HepG2 (cell line): ENCODE measurements at regions not wholly inside any gene's neighbourhood (a gene's known extent, or its start where the extent isn't known, plus 50 kb on each side); places are given as distances from the start of the nearest gene placed in this dataset.

Source experiments
- ATAC-seq: fragments of 200-7000 bp; cut with Tn5 transposase; 3 replicates; pipeline ENCODE4 v1.9.1; 2020; ENCODE audit warnings: mild to moderate bottlenecking, moderate library complexity
- BruUV-seq: library from RNA; stranded (reverse); fragments of 400-500 nt; replicated peaks from 2 replicates; lab custom pipeline; 2021; lab: Mats Ljungman, UMichigan
- CTCF ChIA-PET: fragments of 300-600 bp; formaldehyde crosslinking; extraction: SDS; loops from one replicate; lab custom pipeline; 2021; ENCODE audit warnings: low total read pairs, inconsistent platforms, low intra/inter-chr PET ratio; lab: Yijun Ruan, JAX
- POLR2A ChIA-PET: fragments of 350-600 bp; sonication (Branson Sonifier 250); formaldehyde crosslinking; loops from one replicate; lab custom pipeline; 2020; ENCODE audit warnings: antibody characterized with exemption, inconsistent platforms; lab: Yijun Ruan, JAX
- DNase-seq: peaks from one replicate; pipeline ENCODE4 v3.0.0-alpha.2; 2015; ENCODE audit warnings: low spot score
- FAIRE-seq: peaks from 3 replicates; lab custom pipeline; 2011; peaks lifted over from hg19 to GRCh38; lab: Jason Lieb, UNC
- H2AFZ ChIP-seq: one replicate; pipeline ENCODE4 v1.6.1; 2011; ENCODE audit warnings: low read length, inconsistent platforms
- H3K27ac ChIP-seq: fragments of 300-600 bp; 3 replicates; pipeline ENCODE4 v1.8.0; 2011; ENCODE audit warnings: mixed run types, mild to moderate bottlenecking, mixed read lengths, low read length, inconsistent platforms; ENCODE audit not compliant: insufficient read depth; ENCODE audit errors: extremely low read length
- H3K27me3 ChIP-seq, 2 experiments: fragments of 200-600 bp in 1 of 2; 2 replicates in 1 of 2; 3 replicates in 1 of 2; pipeline versions ENCODE4 v1.6.0 to v1.8.0; 2011; ENCODE audit warnings: low read length in 2 of 2, mild to moderate bottlenecking in 2 of 2, moderate library complexity in 2 of 2, inconsistent platforms in 1 of 2; ENCODE audit not compliant: insufficient read depth in 2 of 2, control insufficient read depth in 1 of 2
- H3K36me3 ChIP-seq, 2 experiments: fragments of 200-600 bp in 1 of 2; replicated peaks in 1 of 2; 2 replicates in 1 of 2; 3 replicates in 1 of 2; pipeline versions ENCODE4 v1.5.1 to v1.8.0; 2011; ENCODE audit warnings: low read length in 2 of 2, inconsistent platforms in 1 of 2; ENCODE audit not compliant: insufficient read depth in 2 of 2, control insufficient read depth in 1 of 2
- H3K4me1 ChIP-seq: 2 replicates; pipeline ENCODE4 v1.5.1; 2012; ENCODE audit warnings: low read length, inconsistent platforms; ENCODE audit not compliant: insufficient read depth
- H3K4me2 ChIP-seq: 2 replicates; pipeline ENCODE4 v1.6.0; 2011; ENCODE audit warnings: low read depth, low read length, inconsistent platforms
- H3K4me3 ChIP-seq, 3 experiments: fragments of 200-600 bp in 1 of 3; sonication (generic), shearing (Covaris generic) in 1 of 3; replicated peaks in 1 of 3; 2 replicates each; pipeline ENCODE4 v1.5.1; 2011 to 2016; ENCODE audit warnings: low read length in 3 of 3, inconsistent platforms in 2 of 3, low read depth in 2 of 3, mild to moderate bottlenecking in 2 of 3, control low read depth in 1 of 3, mixed read lengths in 1 of 3; ENCODE audit not compliant: insufficient read depth in 1 of 3
- H3K79me2 ChIP-seq: one replicate; pipeline ENCODE4 v1.6.1; 2011; ENCODE audit warnings: low read length, inconsistent platforms; ENCODE audit not compliant: insufficient read depth
- H3K9ac ChIP-seq: 2 replicates; pipeline ENCODE4 v1.6.0; 2011; ENCODE audit warnings: mild to moderate bottlenecking, low read depth, low read length, inconsistent platforms; ENCODE audit not compliant: insufficient read depth
- H3K9me3 ChIP-seq: 2 replicates; pipeline ENCODE4 v1.5.1; 2012; ENCODE audit warnings: mild to moderate bottlenecking, low read length
- H4K20me1 ChIP-seq: 2 replicates; pipeline ENCODE4 v1.6.0; 2011; ENCODE audit warnings: inconsistent platforms, mild to moderate bottlenecking, low read length, moderate library complexity; ENCODE audit not compliant: insufficient read depth
- FOSL2 ChIP-seq: sonication (generic); formaldehyde crosslinking; IDR thresholded peaks from 2 replicates; pipeline ENCODE4 v1.4.0; 2020; ENCODE audit warnings: missing genetic modification reagents
- GABPA ChIP-seq, 2 experiments: IDR thresholded peaks; 2 replicates each; pipeline ENCODE4 v1.6.1; 2011 to 2016; ENCODE audit warnings: low read depth in 2 of 2, low read length in 1 of 2, missing biosample characterization in 1 of 2, missing genetic modification characterization in 1 of 2
- STAG1 ChIP-seq: sonication (generic); formaldehyde crosslinking; IDR thresholded peaks from 2 replicates; pipeline ENCODE4 v1.4.0; 2020; ENCODE audit warnings: missing genetic modification reagents
- YEATS2 ChIP-seq: sonication (generic); formaldehyde crosslinking; IDR thresholded peaks from 2 replicates; pipeline ENCODE4 v1.4.0; 2020; ENCODE audit warnings: missing genetic modification reagents, borderline replicate concordance
- ZNF3 ChIP-seq: IDR thresholded peaks from 2 replicates; pipeline ENCODE4 v1.7.0; 2017; ENCODE audit warnings: inconsistent platforms
- WGBS: methylation state at CpG from one replicate; pipeline ENCODE4 v1.1.6; 2017; ENCODE audit warnings: low lambda C conversion rate; 5-methylcytosine and 5-hydroxymethylcytosine counted together
- in situ Hi-C: cut with HindIII; loops from 2 replicates; pipeline ENCODE4 v1.10.0; 2017; ENCODE audit warnings: low pct_unique_long_range_greater_than_20kb; ENCODE audit not compliant: extremely low pct_ligation_motif_present
- intact Hi-C: fragments of 100-400 bp; cut with micrococcal nuclease; formaldehyde crosslinking; loops from one replicate; pipeline ENCODE4 v1.10.0; 2022; ENCODE audit not compliant: unreplicated experiment
- TF ChIP-seq, protein P1 (sequence below): sonication (generic); formaldehyde crosslinking; IDR thresholded peaks from 2 replicates; pipeline ENCODE4 v1.4.0; 2020; ENCODE audit warnings: low read depth, missing genetic modification reagents

DNA sequence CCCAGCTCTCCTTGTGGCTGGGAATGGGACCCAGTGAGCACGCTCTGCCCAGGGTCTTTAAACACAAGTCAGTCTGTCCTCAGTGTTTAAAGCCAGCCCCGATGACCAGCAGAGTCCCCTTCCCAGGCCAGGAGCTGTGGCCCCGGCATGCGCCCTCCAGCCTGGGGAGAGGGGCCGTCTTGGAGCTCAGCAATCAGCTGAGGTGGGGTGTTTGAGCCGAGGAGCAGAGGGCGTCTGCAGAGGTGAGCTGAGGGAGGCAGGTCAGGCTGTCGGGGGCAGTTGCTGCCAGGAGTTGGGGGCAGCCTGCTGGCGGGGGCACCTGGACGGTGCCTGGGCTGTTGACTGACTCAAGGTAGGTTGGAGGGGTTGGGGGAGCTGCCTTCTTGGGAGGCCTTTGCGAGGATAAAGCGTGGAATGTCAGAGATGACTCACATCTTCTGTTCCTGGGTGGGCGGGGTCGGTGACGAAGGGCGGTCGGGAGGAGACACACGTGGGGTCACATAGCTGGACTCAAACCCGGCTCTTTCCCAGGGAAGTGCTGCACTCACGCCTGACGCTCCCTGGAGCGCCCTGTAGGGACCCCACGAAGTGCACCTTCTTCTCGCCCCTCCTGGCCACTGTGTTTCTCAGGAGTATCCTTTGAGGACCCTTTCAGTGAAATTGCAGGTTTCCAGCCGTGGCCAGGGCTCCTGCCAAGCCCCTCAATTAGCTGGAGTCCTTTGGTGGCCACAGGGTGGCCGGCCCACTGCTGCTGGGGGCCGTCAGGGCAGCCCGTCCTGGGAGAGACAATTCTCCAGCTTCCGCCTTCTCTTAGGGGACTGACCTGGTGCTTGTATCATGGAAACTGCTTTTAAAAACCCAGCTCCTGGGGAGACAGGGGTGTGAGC, 86.2 kb downstream of the SIK1 start:
- H3K79me2 ChIP-seq, result no peaks in the 10 kb centered on the region
- POLR2A ChIA-PET, result interaction anchor here (0.7 to 1.7 kb wide), 3 partner anchors 29 to 52 kb away, joined by 4 read pairs; no protein-coding TSS in a partner anchor
- no peaks in the 10 kb centered on the region for H4K20me1 ChIP-seq
- H3K9ac ChIP-seq, result no peak overlapping the region
- in situ Hi-C loops (no loop called here), intact Hi-C loops (loop anchor here (5.0 kb wide), 2 partner anchors 53 to 307 kb away; no protein-coding TSS in a partner anchor)
- WGBS, result 47% methylated on average over 6 of the region's 29 CpGs
- FAIRE-seq, result no peak
- H3K9me3 ChIP-seq, result no peaks in the 10 kb centered on the region
- BruUV-seq, result no TSS peak
- CTCF ChIA-PET, result no interaction called here
- peak; percentile 74 for TF ChIP-seq FOSL2 (CRISPR knock-in tag)
- no peak for TF ChIP-seq YEATS2 (CRISPR knock-in tag)
- no peak for TF ChIP-seq STAG1 (CRISPR knock-in tag)
- TF ChIP-seq, protein P1, sequence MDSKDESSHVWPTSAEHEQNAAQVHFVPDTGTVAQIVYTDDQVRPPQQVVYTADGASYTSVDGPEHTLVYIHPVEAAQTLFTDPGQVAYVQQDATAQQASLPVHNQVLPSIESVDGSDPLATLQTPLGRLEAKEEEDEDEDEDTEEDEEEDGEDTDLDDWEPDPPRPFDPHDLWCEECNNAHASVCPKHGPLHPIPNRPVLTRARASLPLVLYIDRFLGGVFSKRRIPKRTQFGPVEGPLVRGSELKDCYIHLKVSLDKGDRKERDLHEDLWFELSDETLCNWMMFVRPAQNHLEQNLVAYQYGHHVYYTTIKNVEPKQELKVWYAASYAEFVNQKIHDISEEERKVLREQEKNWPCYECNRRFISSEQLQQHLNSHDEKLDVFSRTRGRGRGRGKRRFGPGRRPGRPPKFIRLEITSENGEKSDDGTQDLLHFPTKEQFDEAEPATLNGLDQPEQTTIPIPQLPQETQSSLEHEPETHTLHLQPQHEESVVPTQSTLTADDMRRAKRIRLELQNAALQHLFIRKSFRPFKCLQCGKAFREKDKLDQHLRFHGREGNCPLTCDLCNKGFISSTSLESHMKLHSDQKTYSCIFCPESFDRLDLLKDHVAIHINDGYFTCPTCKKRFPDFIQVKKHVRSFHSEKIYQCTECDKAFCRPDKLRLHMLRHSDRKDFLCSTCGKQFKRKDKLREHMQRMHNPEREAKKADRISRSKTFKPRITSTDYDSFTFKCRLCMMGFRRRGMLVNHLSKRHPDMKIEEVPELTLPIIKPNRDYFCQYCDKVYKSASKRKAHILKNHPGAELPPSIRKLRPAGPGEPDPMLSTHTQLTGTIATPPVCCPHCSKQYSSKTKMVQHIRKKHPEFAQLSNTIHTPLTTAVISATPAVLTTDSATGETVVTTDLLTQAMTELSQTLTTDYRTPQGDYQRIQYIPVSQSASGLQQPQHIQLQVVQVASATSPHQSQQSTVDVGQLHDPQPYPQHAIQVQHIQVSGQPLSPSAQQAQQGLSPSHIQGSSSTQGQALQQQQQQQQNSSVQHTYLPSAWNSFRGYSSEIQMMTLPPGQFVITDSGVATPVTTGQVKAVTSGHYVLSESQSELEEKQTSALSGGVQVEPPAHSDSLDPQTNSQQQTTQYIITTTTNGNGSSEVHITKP (CRISPR knock-in tag), result no peak
- TF ChIP-seq GABPA (IDR thresholded peaks at IDR 0.05; ENCODE audit: low read depth, low read length), result no peak
- no peak for TF ChIP-seq GABPA (CRISPR knock-in tag; IDR thresholded peaks at IDR 0.05; ENCODE audit: low read depth)
- peak; percentile 49; the same call in 1 of the 2 replicates for TF ChIP-seq ZNF3 (CRISPR knock-in tag)
- no peak for DNase-seq
- peak overlapping the region; percentile 23; the same call in 1 of the 2 replicates for H3K4me2 ChIP-seq
- no peak overlapping the region for H2AFZ ChIP-seq
- H3K4me3 ChIP-seq, result no peak overlapping the region
- 0 out of 5 replicates have a peak, but pooled peaks cover 1 to 8% of the 10 kb centered on the region in 2 experiments for H3K27me3 ChIP-seq
- H3K27ac ChIP-seq, result no peak overlapping the region
- ATAC-seq, result no peak
- no peaks in the 10 kb centered on the region for H3K36me3 ChIP-seq
- H3K4me1 ChIP-seq, result peaks cover 50% of the 10 kb centered on the region
